ENCODE measurements at regions not wholly inside any gene's neighbourhood (a gene's known extent, or its start where the extent isn't known, plus 50 kb on each side); places are given as distances from the start of the nearest gene placed in this dataset.

DNA sequence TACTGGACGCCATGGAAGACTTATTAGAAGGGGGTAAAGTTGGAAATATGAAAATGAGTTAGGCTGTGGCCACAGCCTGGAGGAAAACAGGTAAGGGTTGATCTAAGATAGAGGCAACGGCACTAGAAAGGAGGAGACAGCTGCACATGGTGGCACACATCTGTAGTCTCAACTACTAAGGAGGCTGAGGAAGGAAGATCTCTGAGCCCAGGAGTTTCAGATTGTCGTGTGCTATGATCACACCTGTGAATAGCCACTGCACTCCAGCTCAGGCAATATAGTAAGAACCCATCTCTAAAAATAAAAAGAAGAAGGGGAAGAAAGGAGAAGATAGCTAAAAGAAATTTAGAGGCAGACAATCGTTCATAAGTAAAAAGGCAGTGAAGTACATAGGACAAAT, 87.8 kb upstream of the SORBS2 start:
- Histone ChIP-seq H3K4me1 (ENCODE audit: low read length) (no peaks in the 10 kb centered on the region), H2AFZ (ENCODE audit: low read depth, low read length) (no peak overlapping the region), H3K27me3 (ENCODE audit: low read depth, low read length) (no peaks in the 10 kb centered on the region), H3K4me3 (ENCODE audit: low read length) (no peak overlapping the region), H3K4me2 (ENCODE audit: low read length) (no peak overlapping the region), H3K9me3 (ENCODE audit: insufficient read depth, low read length) (no peaks in the 10 kb centered on the region), H3K79me2 (ENCODE audit: low read length) (no peaks in the 10 kb centered on the region), H4K20me1 (ENCODE audit: insufficient read depth, low read length) (no peaks in the 10 kb centered on the region), H3K9ac (ENCODE audit: low read length) (no peak overlapping the region), H3K36me3 (replicated peaks; ENCODE audit: low read depth, low read length) (no peaks in the 10 kb centered on the region), H3K27ac (ENCODE audit: low read length) (no peak overlapping the region)
- no peak for TF ChIP-seq EZH2phosphoT487 (IDR thresholded peaks at IDR 0.05; ENCODE audit: low read depth)
- TF ChIP-seq, protein P1, sequence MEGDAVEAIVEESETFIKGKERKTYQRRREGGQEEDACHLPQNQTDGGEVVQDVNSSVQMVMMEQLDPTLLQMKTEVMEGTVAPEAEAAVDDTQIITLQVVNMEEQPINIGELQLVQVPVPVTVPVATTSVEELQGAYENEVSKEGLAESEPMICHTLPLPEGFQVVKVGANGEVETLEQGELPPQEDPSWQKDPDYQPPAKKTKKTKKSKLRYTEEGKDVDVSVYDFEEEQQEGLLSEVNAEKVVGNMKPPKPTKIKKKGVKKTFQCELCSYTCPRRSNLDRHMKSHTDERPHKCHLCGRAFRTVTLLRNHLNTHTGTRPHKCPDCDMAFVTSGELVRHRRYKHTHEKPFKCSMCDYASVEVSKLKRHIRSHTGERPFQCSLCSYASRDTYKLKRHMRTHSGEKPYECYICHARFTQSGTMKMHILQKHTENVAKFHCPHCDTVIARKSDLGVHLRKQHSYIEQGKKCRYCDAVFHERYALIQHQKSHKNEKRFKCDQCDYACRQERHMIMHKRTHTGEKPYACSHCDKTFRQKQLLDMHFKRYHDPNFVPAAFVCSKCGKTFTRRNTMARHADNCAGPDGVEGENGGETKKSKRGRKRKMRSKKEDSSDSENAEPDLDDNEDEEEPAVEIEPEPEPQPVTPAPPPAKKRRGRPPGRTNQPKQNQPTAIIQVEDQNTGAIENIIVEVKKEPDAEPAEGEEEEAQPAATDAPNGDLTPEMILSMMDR (IDR thresholded peaks at IDR 0.05; ENCODE audit: low read depth, low read length): no peak

DNA sequence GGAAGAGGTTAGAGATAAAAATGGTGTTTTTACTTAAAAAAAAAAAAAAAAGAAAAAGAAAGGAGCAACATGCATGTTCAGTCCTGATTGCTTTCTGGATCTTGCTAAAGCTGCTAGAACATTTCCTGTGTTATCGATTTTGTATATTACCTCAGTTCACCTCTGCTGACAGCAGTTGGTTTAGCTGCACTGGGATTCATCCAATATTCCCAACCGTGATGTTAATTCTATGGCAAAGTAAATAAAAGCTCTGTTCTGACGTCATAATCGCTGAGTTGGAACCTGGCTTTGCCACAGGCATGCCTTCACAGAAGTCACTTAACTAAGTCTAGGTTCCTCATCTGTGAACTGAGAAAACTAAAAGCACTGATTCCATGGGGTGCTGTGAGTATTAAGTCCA, 90.7 kb upstream of the SORBS2 start:
- no peak for TF ChIP-seq EZH2phosphoT487 (IDR thresholded peaks at IDR 0.05; ENCODE audit: low read depth)
- TF ChIP-seq, protein P1 (IDR thresholded peaks at IDR 0.05; ENCODE audit: low read depth, low read length): no peak
- Histone ChIP-seq H3K4me1 (ENCODE audit: low read length) (no peaks in the 10 kb centered on the region), H3K27me3 (ENCODE audit: low read depth, low read length) (no peaks in the 10 kb centered on the region), H3K4me2 (ENCODE audit: low read length) (no peak overlapping the region), H3K79me2 (ENCODE audit: low read length) (no peaks in the 10 kb centered on the region), H2AFZ (ENCODE audit: low read depth, low read length) (no peak overlapping the region), H3K9ac (ENCODE audit: low read length) (no peak overlapping the region), H3K9me3 (ENCODE audit: insufficient read depth, low read length) (no peaks in the 10 kb centered on the region), H3K27ac (ENCODE audit: low read length) (no peak overlapping the region), H4K20me1 (ENCODE audit: insufficient read depth, low read length) (no peaks in the 10 kb centered on the region), H3K36me3 (replicated peaks; ENCODE audit: low read depth, low read length) (no peaks in the 10 kb centered on the region), H3K4me3 (ENCODE audit: low read length) (no peak overlapping the region)

DNA sequence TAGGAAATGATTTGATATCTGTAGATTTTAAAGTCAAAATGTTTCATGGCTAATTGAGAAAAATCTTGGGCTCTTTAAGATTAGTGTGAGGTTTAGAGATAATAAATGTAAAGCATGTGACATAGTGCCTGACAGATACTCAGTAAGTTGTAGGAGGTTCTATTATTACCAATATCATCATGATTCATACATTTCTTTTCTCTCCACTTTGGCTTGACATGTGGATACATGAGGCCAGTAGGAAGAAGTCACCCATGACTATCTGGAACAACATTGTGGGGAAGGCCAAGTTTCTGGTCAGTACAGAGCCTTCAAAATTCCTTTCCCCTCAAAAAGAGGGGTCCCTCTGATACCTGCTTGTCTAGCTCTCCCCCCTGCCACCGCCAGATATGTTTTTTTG, 91.2 kb upstream of the SORBS2 start:
- H3K4me1 ChIP-seq (ENCODE audit: low read length): no peaks in the 10 kb centered on the region

DNA sequence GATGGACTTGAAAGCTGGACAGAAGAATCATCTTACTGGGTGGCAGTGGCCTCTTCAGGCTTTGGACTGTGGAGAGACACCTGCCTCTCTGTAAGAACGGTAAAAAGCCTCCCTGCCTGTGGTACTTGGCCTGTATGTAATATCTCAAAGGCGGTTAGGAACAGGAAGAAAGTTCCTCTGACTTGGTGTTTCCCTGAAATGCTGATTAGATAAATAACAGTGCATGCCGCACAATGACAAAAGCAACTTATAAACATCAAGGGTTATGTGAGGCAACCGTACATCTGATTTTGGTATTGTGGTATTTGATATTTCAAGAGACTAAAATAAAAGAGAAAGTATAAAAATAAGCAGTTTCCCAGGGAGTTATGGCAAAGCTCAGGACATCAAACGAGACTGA, 92.4 kb upstream of the SORBS2 start:
- no peak overlapping the region for H3K4me3 ChIP-seq (ENCODE audit: low read length)
- no peaks in the 10 kb centered on the region for H3K36me3 ChIP-seq (replicated peaks; ENCODE audit: low read depth, low read length)
- H2AFZ ChIP-seq (ENCODE audit: low read depth, low read length): no peak overlapping the region
- no peak overlapping the region for H3K9ac ChIP-seq (ENCODE audit: low read length)
- TF ChIP-seq, protein P1 (IDR thresholded peaks at IDR 0.05; ENCODE audit: low read depth, low read length): no peak
- TF ChIP-seq EZH2phosphoT487 (IDR thresholded peaks at IDR 0.05; ENCODE audit: low read depth): no peak
- H3K4me1 ChIP-seq (ENCODE audit: low read length): no peaks in the 10 kb centered on the region
- H3K27ac ChIP-seq (ENCODE audit: low read length): no peak overlapping the region
- no peaks in the 10 kb centered on the region for H4K20me1 ChIP-seq (ENCODE audit: insufficient read depth, low read length)
- no peak overlapping the region for H3K4me2 ChIP-seq (ENCODE audit: low read length)
- H3K79me2 ChIP-seq (ENCODE audit: low read length): no peaks in the 10 kb centered on the region
- no peaks in the 10 kb centered on the region for H3K9me3 ChIP-seq (ENCODE audit: insufficient read depth, low read length)
- H3K27me3 ChIP-seq (ENCODE audit: low read depth, low read length): no peaks in the 10 kb centered on the region

More for the DNA sequence above, 91.2 kb upstream of the SORBS2 start:
- Histone ChIP-seq H3K36me3 (replicated peaks; ENCODE audit: low read depth, low read length) (no peaks in the 10 kb centered on the region), H3K9me3 (ENCODE audit: insufficient read depth, low read length) (no peaks in the 10 kb centered on the region), H2AFZ (ENCODE audit: low read depth, low read length) (no peak overlapping the region), H4K20me1 (ENCODE audit: insufficient read depth, low read length) (no peaks in the 10 kb centered on the region), H3K27ac (ENCODE audit: low read length) (no peak overlapping the region), H3K4me2 (ENCODE audit: low read length) (no peak overlapping the region), H3K27me3 (ENCODE audit: low read depth, low read length) (no peaks in the 10 kb centered on the region), H3K9ac (ENCODE audit: low read length) (no peak overlapping the region), H3K4me3 (ENCODE audit: low read length) (no peak overlapping the region), H3K79me2 (ENCODE audit: low read length) (no peaks in the 10 kb centered on the region)
- no peak for TF ChIP-seq EZH2phosphoT487 (IDR thresholded peaks at IDR 0.05; ENCODE audit: low read depth)
- TF ChIP-seq, protein P1 (IDR thresholded peaks at IDR 0.05; ENCODE audit: low read depth, low read length): no peak
